ENCODE measurements at regions not wholly inside any gene's neighbourhood (a gene's known extent, or its start where the extent isn't known, plus 50 kb on each side); places are given as distances from the start of the nearest gene placed in this dataset.

DNA sequence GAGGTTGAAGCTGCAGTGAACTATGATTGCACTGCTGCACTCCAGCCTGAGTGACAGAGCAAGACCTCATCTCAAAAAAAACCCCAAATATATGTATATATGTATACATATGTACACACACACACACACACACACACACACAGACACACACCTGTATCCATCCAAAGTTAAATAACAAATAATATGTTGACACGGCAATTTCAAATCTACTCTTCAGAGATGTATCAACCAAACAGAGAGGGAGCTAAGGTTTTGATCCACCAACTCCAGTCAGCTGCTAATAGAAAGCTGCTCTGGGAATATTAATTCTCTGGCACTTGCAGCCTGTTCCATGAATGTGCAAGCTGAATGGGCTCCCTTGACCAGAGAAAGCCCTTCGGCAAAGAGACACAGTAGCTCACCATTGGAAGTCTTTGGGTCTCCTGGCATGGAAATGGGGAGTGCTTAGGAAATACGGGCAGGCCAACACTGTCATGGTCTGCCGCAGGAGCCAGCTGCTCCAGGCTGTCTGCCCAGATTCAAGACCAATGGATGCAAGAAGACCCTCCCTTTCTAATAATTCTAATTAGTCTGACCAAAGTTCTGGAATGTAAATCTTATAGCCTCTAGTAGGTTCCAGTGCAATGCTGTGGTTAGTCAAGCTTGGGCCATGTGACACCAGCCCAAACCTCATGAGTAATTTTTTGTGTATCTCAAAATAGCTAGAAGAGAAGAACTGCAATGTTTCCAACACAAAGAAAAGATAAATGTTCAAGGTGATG is 299.8 kb downstream of the KBTBD8 start:
- DNase-seq (ENCODE audit: low read depth), result no peak
- TF ChIP-seq, protein P1, sequence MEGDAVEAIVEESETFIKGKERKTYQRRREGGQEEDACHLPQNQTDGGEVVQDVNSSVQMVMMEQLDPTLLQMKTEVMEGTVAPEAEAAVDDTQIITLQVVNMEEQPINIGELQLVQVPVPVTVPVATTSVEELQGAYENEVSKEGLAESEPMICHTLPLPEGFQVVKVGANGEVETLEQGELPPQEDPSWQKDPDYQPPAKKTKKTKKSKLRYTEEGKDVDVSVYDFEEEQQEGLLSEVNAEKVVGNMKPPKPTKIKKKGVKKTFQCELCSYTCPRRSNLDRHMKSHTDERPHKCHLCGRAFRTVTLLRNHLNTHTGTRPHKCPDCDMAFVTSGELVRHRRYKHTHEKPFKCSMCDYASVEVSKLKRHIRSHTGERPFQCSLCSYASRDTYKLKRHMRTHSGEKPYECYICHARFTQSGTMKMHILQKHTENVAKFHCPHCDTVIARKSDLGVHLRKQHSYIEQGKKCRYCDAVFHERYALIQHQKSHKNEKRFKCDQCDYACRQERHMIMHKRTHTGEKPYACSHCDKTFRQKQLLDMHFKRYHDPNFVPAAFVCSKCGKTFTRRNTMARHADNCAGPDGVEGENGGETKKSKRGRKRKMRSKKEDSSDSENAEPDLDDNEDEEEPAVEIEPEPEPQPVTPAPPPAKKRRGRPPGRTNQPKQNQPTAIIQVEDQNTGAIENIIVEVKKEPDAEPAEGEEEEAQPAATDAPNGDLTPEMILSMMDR (IDR thresholded peaks at IDR 0.05; ENCODE audit: insufficient read depth, low read depth, low read length), result no peak
- no peak overlapping the region for H3K4me3 ChIP-seq (ENCODE audit: low read depth, low read length)

GRCh38 chr3:67301556-67301955 is 303.4 kb downstream of the KBTBD8 start:
- no peak overlapping the region for H3K4me3 ChIP-seq (ENCODE audit: low read depth, low read length)
- DNase-seq (ENCODE audit: low read depth), result no peak
- TF ChIP-seq, protein P1 (IDR thresholded peaks at IDR 0.05; ENCODE audit: insufficient read depth, low read depth, low read length), result no peak

- TF ChIP-seq, protein P1 (IDR thresholded peaks at IDR 0.05; ENCODE audit: insufficient read depth, low read depth, low read length), result no peak
- DNase-seq (ENCODE audit: low read depth), result no peak
- H3K4me3 ChIP-seq (ENCODE audit: low read depth, low read length), result no peak overlapping the region
These were observed 304.4 kb downstream of the KBTBD8 start for GRCh38 chr3:67302489-67302888.

DNA sequence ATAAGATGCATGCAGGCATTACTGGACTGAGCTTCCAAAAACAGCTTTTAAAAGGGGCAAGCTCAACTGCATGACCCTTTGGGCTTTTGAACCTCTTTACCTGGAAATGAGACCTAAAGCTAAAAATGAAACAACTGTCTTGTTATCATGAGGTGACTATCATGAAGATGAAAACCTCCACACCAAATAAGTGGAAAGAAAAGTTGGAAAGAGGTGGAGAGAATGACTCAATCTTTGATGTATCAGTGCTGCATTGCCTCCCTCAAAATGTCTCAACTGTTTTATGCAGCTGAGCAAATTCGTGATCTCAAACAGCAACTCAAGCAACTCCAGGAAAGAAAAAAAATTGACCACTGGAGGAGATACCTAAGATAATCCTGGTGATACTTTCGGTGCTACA is 307.1 kb downstream of the KBTBD8 start:
- TF ChIP-seq, protein P1 (IDR thresholded peaks at IDR 0.05; ENCODE audit: insufficient read depth, low read depth, low read length), result no peak
- DNase-seq (ENCODE audit: low read depth), result no peak
- no peak overlapping the region for H3K4me3 ChIP-seq (ENCODE audit: low read depth, low read length)

GRCh38 chr3:67305922-67306321 is 307.8 kb downstream of the KBTBD8 start:
- TF ChIP-seq, protein P1 (IDR thresholded peaks at IDR 0.05; ENCODE audit: insufficient read depth, low read depth, low read length), result no peak
- no peak overlapping the region for H3K4me3 ChIP-seq (ENCODE audit: low read depth, low read length)
- no peak for DNase-seq (ENCODE audit: low read depth)

GRCh38 chr3:67311440-67311839 is 313.3 kb downstream of the KBTBD8 start:
- DNase-seq (ENCODE audit: low read depth), result no peak
- no peak overlapping the region for H3K4me3 ChIP-seq (ENCODE audit: low read depth, low read length)
- TF ChIP-seq, protein P1 (IDR thresholded peaks at IDR 0.05; ENCODE audit: insufficient read depth, low read depth, low read length), result no peak

DNA sequence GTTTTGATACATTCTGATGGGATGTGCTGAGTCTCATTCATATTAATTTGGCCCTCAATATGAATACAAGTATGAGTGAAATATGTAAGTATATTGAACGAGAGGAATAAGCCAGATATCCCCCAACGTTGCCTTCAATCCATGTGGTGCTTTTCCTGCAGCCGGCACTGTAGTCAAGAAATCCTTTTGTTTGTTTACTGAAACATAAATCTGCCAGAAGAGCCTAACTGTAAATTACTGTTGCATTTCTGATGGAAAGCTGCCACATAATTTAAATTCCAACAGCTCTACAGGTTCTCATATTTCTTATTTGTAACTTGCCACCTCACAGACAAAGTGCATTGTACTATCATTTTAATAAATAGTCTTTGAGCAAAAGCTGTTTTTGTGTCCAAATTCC is 314.0 kb downstream of the KBTBD8 start:
- TF ChIP-seq, protein P1 (IDR thresholded peaks at IDR 0.05; ENCODE audit: insufficient read depth, low read depth, low read length), result no peak
- DNase-seq (ENCODE audit: low read depth), result no peak
- H3K4me3 ChIP-seq (ENCODE audit: low read depth, low read length), result no peak overlapping the region
